SK-N-DZ (cell line): ENCODE measurements at regions not wholly inside any gene's neighbourhood (a gene's known extent, or its start where the extent isn't known, plus 50 kb on each side); places are given as distances from the start of the nearest gene placed in this dataset.
"Not testable (repeated sequence)": the region's sequence is repeated elsewhere in the genome, so short reads cannot be mapped to it uniquely, and the experiment has no call there.

Source experiments
- DNase-seq: peaks from one replicate; pipeline ENCODE4 v3.0.0-alpha.2; 2015; ENCODE audit warnings: low spot score

DNA sequence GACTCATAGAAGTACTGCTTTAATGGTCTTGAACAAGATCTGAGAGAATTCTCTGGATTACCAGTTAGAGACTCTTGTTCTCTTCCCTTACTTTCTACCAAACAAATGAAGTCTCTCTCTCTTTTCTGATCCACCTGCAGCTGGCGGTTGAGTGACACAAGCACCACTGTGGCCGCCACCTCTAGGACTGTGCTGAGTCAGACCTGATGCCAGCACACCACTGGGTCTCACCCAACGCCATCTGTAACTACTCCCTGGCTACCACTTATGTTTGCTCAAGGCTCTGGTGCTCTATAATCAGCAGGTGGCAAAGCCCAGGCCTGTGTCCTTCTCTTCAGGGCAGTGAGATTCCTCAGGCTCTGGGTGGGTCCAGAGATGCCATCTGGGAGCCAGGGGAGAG lies 1173.5 kb downstream of the RPA4 start:
- DNase-seq = no peak

DNA sequence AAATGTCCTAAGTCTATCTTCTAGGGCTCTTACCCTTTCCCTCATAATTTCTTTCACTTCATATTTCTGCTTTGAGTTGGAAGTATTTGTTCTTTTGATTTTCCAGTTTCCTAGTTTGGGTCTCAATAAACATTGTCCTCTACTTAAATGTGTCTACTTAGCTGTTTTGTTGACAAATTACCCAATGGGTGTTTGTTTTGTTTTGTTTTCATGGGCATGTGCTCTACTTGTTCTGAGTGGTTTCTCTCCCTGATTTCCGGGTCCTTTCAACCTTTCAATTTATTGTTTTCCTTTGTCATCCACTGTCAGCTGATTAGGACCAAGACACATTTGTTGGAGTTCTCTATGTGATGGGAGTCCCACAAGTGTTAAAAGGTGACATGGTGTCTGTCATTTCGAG lies 1181.4 kb downstream of the RPA4 start:
- DNase-seq = no peak

DNA sequence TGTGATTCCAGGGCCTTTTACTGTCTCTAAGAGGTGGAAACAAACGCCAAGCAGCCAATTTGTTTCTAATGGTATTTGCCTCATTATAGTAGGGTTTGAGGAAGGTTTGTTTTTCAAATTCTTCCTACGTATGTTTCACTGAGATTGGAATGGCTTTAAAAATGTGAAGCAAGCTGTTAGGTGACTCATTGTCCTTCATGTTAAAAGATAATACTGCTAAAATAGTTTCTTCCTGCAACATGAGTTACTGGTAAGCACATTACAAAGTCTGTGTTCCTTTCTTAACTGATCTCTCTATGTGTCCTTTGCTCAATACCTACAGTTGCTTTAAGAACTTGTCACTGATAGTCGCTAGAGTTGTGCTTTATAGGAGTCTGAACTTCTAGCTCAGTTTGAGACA lies 1183.9 kb downstream of the RPA4 start:
- no peak for DNase-seq

DNA sequence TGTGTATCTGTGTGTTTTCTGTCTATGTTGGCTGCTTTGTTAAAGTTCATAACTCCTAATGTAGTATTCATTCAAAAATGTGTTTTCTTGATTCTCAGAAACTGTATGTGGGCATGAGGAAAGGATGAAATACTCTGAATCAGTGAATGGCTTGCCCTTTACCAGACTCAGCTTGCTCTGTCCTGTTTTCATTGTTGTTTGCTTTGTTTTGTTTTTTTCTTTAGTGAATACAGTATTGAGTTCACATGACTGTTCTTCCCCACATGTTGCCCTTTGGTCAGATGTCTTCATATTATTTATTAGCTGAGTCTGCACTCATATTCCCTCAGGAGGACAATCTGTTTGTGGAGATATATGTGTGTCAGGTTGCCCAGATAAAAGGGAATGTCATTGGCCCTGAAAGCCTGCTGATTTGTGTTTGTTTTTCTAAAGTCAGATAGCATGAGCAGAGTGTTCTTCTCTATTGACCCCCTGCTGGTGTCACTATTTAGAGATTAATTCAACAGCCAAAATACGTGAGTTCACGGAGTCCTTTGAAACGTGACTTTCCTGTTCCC lies 1184.4 kb downstream of the RPA4 start:
- no peak for DNase-seq

DNA sequence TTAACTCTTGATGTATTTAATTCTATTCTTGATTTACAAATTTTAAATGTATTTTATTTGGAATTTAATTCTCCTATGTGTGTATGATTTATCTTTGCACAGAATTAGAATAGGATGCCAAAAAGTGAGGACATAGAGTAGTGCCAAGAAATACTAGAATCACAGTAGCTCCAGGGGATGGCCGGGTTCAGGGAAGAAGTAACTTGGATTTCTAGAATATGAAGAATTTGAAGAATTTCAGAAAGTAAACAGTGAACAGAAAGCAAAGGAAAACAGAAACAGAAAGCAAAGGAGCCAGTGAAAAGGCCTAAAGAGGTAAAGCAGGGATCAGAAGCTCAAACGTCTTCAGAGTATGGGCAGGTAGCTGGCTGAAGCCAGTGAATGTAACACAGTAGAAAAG lies 1187.6 kb downstream of the RPA4 start:
- DNase-seq = no peak

DNA sequence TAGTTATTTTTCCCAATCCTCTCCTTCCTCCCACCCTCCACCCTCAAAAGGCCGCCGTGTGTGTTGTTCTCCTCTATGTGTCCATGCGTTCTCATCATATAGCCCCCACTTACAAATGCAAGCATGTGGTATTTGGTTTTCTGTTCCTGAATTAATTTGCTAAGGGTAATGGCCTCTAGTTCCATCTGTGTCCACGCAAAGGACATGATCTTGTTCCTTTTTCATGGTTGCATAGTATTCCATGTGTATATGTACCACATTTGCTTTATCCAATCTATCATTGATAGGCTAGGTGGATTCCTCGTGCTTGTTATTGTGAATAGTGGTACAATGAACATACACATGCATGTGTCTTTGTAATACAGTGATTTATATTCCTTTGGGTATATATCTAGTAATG lies 1193.7 kb downstream of the RPA4 start:
- DNase-seq = no peak

DNA sequence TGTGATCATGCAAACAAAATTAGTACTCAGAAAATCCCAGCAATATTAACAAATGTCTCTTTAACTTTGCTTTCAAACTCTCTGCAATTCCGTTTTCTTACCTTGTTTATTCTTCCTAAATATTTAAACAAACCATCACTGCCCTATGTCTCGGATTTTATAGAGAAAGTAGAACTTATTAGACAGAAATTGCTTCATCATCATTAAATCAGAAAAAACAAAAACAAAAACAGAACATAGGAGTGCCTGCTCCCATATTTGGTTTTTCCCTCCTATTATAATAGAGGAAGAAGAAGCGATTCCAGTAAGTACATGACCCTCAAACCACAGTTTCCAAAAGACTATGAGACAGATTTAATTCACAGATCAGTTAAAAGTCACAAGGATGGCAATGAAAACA lies 1228.0 kb downstream of the RPA4 start:
- no peak for DNase-seq

DNA sequence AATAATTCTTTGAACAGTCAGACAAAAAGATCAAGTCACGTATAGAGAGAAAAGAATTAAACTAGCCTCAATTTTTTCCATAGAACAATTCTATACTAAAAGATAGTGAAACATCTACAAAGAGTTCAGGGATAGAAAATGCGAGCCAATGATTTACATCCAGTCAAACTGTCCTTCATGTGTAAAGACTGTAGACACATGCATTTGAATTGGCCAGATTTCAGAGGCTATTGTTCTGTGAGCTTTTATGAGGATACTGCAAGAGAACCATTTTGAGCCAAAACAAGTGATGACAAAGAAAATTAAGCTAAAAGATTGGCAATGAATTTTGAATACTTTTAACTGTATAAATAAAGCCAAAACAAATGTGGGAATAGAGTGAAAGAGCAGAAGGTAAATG lies 1230.3 kb downstream of the RPA4 start:
- DNase-seq = no peak

DNA sequence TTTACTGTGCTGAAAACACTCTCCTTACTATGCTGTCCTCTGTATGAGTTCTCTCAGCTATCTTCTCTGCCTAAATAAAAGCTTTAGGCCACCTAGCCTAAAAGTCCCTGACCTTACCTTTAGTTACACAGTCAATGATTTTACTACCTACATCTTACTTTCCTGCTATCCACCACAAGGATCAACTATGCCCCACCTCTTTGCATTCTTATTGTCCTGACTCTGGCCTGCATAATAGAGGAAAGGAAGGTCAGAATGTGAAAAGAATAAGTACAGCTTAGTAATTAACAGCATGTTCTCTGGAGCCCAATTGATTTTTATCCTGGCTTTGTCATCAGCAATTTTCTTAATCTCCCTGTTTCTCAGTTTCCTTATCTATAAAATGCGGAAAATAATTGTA lies 1257.8 kb downstream of the RPA4 start:
- no peak for DNase-seq

DNA sequence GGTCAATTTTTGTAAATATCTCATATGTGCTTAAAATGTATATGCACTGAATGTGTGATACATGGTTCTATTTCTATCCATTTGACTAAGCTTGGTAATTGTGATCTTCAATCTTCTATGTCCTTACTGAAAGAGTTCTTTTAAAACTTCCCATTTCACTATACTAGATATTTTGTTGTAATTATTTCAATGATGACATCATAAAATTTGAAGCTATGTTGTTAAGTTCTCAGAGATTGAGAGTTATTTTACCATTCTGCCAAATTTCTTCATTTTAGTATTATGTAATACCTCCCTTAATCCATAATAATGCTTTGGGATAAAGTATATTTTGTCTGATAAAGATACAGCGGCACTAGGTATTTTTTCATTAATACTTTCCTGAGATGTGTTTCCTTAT lies 1307.3 kb downstream of the RPA4 start:
- no peak for DNase-seq

DNA sequence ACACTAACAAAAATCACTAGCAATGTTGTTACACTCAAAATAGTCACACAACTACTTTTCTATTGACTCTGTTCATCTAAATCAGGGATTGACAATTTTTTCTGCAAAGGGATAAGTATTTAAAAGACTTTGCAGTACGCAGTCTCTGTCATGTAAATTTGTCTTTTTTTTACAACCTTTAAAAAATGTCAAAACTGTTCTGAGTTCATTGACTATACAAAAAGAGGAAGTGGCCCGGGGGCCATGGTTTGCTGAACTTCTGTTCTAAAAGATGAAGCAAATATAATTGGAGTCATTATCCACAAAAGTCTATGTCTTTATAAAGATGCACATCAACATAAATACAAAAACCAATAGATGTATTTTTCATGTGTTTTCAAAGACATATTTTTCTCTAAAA lies 1310.3 kb downstream of the RPA4 start:
- no peak for DNase-seq

DNA sequence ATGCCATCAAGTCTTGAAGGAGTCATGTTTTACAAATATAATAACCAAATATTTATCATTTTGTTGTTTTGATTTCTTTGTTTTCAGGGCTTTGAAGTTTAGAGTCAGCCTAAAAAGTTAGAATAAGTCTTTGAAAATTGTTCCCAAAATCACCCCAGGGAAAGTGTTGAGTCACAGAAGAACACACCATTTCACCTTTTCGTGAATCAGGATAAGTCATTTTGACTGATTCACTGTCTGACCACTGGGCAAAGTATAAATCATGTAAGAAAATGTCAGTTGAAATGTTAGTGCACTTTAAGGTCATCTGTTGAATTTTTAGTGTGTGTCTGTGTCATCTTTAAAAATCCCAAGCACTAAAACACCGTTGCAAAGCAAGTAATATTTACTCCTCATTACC lies 1320.1 kb downstream of the RPA4 start:
- no peak for DNase-seq

DNA sequence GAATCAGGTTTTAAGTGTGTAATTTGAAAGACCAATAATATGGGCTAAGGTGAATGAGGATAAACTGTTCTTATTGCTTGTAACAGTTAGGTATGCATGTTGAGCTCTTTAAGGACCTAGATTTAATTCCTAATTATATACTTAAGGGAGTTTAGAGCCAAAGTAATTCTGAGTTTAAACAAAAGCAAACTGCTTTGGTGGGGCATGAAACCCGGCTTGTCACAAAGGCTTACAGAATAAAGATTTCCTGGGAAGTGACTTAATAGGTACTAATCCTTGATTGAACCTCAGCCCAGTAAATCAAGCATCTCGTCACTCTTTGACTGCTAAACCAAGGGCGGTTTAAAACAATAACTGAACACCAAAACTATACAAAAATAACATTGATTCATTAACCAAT lies 1324.2 kb downstream of the RPA4 start:
- no peak for DNase-seq

DNA sequence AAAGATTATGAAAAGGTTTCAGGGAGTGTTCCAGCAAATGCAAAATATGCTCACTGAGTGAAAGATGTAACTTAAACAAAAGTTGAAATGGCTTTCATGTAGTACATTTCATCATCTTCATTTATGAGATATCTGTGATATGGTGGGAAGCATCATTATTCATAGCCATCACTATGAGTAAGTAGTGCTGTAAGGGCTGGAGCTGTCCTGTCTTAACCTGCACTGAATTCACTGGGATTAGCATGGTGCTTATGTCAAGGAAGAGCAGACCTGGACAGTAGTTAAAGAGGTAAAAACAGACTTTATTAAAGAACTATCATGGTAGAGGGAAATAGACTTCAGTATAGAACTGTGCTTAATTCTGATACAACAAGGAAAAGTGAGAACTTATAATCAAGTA lies 1347.3 kb downstream of the RPA4 start:
- no peak for DNase-seq

DNA sequence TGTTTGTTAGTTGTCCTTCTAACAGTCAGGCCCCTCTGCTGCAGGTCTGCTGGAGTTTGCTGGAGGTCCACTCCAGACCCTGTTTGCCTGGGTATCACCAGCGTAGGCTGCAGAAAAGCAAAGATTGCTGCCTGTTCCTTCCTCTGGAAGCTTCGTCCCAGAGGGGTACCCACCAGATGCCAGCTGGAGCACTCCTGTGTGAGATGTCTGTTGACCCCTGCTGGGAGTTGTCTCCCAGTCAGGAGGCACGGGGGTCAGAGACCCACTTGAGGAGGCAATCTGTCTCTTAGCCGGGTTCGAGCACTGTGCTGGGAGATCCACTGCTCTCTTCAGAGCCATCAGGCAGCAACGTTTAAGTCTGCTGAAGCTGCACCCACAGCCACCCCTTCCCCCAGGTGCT lies 1356.4 kb downstream of the RPA4 start:
- not testable (repeated sequence) for DNase-seq

DNA sequence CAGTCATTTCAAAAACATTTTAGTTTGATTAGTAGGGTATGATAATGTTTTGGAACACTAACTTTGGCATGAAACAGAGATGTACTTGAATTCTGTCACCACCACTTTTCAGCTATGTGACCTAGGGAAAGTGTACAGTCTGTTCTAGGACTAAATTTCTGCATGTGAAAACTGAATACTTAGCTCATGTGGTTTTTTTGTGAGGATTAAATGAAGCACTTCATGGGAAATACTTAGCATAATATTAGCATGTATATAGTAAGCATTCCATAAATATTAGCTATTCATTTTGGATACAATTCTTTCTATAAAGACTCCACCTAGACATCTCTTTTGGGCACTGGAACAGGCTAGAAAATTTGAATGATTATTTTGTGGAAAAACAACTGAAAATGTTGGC lies 1379.4 kb downstream of the RPA4 start:
- DNase-seq = no peak

DNA sequence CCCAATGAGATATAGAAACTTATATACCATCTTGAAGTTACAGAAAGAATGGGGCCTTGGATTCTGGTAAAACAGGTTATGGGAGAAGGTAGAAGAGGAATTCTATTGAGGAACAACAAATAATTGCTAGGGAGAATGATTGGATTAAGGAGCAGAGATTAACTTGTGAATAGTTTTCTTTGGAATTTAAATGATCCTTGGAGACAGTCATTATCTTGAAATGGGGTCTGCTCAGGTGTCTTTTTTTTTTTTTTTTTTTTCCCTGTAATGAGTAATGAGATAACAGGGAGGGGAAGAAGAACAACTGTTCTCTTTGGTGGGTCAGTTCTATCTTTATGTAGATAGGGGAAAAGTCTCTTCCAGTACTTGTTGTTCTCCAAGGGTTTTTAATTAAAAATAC lies 1406.0 kb downstream of the RPA4 start:
- no peak for DNase-seq

DNA sequence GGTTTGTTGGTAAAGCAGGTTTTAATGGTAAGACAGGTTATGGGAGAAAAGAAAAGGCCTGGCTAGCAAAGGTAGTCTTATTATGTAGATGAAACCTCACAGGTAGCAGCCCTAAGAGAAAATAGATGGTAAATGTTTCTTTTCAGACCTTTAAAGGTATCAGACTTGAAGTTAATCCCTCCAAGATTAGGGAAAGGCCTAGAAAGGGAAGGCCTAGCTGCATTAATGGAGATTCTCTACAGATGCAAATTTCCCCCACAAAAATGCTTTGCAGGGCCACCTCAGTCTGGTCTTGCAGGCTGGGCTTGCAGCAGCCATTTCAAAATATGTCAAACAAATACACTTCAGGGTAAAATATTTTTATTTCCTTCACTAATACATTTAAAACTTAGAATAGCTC lies 1410.6 kb downstream of the RPA4 start:
- DNase-seq = no peak

DNA sequence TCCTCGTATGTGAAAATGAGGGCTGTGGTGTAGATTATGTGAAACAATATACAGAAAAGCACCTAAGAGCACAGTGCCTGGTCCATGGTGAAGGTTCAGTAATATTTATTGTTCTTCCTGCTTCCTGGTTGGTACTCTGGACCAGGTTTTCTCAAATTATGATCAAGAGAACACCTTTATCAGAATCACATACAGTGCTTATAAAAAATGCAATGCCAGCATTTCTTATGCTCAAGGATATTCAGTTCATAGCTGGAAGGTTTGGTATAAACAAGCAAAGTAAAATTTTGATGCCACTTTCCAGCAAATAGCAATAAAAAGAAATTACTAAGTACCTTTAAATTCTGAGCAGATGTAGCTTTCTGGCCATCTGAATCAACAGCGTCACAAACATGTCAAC lies 1412.4 kb downstream of the RPA4 start:
- DNase-seq = no peak

DNA sequence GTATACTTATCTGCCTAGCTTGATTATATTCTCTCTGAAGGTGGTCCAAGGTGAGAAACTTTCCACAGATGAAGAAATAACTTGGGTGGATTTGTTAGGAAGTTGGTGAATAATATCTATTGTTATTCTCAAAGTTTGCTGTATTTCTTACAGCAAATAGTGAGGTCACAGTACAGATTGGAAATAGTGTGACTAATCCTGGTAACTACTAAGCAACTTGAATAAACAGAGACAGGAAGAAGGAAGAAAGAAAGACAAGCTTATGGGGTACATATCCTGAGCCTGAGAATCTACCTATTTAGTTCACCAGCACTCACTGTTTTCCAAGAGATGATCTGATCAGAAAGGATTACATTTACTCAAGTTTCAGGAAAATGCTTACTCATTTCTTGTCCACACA lies 1416.1 kb downstream of the RPA4 start:
- no peak for DNase-seq

DNA sequence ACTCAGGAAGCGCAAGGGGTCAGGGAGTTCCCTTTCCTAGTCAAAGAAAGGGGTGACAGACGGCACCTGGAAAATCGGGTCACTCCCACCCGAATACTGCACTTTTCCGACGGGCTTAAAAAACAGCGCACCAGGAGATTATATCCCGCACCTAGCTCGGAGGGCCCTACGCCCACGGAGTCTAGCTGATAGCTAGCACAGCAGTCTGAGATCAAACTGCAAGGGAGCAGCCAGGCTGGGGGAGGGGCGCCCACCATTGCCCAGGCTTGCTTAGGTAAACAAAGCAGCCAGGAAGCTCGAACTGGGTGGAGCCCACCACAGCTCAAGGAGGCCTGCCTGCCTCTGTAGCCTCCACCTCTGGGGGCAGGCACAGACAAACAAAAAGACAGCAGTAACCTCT lies 1416.8 kb downstream of the RPA4 start:
- not testable (repeated sequence) for DNase-seq

DNA sequence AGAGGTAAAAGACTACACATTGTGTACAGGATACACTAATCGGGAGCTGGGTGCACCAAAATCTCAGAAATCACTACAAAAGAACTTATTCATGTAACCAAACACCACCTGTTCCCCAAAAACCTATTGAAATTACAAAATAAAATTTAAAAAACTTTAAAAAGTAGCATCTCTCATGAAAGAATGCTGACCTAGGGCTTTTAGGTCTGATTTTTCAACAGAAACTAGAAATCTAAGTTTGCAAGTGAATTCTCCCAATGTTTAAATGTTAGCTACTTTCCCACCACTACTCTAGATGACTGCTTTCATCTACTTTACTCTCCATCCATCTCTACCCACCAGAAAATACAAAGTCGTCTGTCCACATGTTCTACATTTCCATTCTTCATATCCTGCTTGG lies 1447.7 kb downstream of the RPA4 start:
- no peak for DNase-seq

DNA sequence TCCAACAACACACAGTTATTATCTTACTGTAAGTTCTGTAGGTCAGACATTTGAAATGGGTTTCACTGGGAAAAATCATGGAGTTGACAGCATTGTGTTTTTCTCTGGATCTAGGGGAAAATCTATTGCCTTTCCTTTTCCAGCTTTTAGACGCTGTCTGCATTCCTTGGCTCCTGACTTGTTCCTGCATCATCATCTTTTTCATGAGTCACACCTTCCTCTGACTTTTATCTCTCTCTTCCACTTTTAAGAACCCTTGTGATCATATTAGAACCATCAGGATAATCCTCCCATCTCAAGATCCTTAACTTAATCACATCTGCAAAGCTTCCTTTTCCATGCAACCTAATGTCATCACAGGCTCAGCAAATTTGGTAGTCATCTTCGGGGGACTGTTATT lies 1454.8 kb downstream of the RPA4 start:
- no peak for DNase-seq

DNA sequence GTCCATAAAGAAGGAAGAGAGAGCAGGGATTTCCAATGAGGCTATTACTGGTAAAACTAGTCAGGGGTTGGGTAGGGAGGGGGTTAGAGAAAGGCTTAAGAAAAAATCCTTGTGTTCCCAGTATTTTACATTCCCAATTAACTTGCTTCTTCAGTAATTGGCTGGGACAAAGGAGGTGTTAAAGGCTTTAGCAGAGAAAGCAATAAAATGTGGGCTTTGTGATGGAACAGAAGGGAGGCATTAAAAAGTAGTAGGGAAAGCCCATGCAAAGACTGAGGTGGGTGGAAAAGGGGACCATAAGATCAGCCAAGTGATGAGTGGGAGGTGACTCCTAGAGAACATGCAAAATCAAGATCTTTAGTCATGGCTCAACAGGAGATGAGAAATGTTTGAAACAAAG lies 1467.2 kb downstream of the RPA4 start:
- no peak for DNase-seq

DNA sequence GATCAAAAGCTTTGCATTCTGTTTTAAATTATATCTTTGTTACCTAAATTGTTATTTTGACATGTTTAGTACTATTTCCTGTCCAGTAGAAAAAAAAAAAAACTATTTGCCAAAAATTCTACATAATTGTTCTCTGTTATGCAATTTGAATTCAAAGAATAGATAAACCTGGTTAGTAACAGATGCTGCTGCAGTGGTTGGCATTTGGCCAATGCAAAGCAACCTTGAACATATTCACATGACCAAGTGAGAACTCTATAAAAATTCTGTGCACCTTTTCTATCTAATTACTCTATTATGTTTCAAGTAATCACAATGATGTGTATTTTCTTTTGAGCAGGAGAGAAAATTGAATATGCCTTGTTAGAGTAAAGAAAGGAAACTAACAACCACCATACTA lies 1473.4 kb downstream of the RPA4 start:
- DNase-seq = no peak
